ENCODE measurements at regions not wholly inside any gene's neighbourhood (a gene's known extent, or its start where the extent isn't known, plus 50 kb on each side); places are given as distances from the start of the nearest gene placed in this dataset.

DNA sequence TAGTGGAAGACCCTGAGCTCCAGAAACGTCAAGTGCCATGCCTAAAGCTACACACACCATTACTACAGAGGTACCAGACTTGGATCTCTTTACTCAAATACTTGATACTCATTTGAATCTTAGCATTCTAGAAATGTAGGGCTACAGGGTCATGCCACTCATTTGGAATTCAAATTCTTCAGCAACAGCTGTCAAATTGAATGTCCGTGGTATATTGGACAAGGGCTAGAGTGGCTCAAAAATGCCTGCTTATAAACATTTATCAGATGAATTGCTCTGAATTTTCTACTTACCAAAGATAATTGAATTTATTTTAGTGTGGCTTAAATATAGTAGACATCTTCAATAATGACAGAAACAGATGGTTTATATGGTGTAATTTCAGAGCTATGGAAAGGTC, 669.7 kb downstream of the SLC4A3 start:
- TF ChIP-seq HNF4G (IDR thresholded peaks at IDR 0.05; ENCODE audit: borderline replicate concordance, low read depth, low read length) (no peak), HNF4G (CRISPR knock-in tag; IDR thresholded peaks at IDR 0.05; ENCODE audit: borderline replicate concordance, low read depth) (no peak), SMC3 (IDR thresholded peaks at IDR 0.05; ENCODE audit: low read length) (no peak)
- TF ChIP-seq, protein P1, sequence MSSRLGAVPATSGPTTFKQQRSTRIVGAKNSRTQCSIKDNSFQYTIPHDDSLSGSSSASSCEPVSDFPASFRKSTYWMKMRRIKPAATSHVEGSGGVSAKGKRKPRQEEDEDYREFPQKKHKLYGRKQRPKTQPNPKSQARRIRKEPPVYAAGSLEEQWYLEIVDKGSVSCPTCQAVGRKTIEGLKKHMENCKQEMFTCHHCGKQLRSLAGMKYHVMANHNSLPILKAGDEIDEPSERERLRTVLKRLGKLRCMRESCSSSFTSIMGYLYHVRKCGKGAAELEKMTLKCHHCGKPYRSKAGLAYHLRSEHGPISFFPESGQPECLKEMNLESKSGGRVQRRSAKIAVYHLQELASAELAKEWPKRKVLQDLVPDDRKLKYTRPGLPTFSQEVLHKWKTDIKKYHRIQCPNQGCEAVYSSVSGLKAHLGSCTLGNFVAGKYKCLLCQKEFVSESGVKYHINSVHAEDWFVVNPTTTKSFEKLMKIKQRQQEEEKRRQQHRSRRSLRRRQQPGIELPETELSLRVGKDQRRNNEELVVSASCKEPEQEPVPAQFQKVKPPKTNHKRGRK (CRISPR knock-in tag; IDR thresholded peaks at IDR 0.05) = no peak
